SU-DHL-6 (cell line): ENCODE measurements at regions not wholly inside any gene's neighbourhood (a gene's known extent, or its start where the extent isn't known, plus 50 kb on each side); places are given as distances from the start of the nearest gene placed in this dataset.

Source experiments
- H2AFZ ChIP-seq: fragments of 200-600 bp; sonication (generic); 2 replicates; pipeline ENCODE4 v1.6.1; 2014; ENCODE audit warnings: low read depth, mild to moderate bottlenecking, moderate library complexity, mixed read lengths, antibody characterized with exemption, low read length; ENCODE audit not compliant: severe bottlenecking
- H3F3A ChIP-seq: fragments of 200-600 bp; shearing (Covaris generic); 2 replicates; pipeline ENCODE4 v1.6.0; 2016; ENCODE audit warnings: antibody characterized with exemption, mild to moderate bottlenecking; ENCODE audit not compliant: insufficient read depth
- H3K27ac ChIP-seq: fragments of 200-600 bp; sonication (generic); 2 replicates; pipeline ENCODE4 v1.5.1; 2016; ENCODE audit warnings: low read depth, mild to moderate bottlenecking, low read length, moderate library complexity, mixed read lengths
- H3K27me3 ChIP-seq: fragments of 200-600 bp; sonication (generic), shearing (Covaris generic); 2 replicates; pipeline ENCODE4 v1.6.0; 2014; ENCODE audit warnings: mild to moderate bottlenecking, low read length
- H3K36me3 ChIP-seq: fragments of 200-600 bp; sonication (generic); 2 replicates; pipeline ENCODE4 v1.6.1; 2014; ENCODE audit warnings: mild to moderate bottlenecking, low read length, mixed read lengths
- H3K4me2 ChIP-seq: fragments of 300-600, 200-600 bp; shearing (Covaris generic), sonication (generic); 2 replicates; pipeline ENCODE4 v1.6.0; 2014; ENCODE audit warnings: low read length, low read depth, mild to moderate bottlenecking; ENCODE audit not compliant: poor library complexity, severe bottlenecking
- H3K4me3 ChIP-seq: fragments of 200-600 bp; sonication (generic); 2 replicates; pipeline ENCODE4 v1.5.1; 2014; ENCODE audit warnings: antibody characterized with exemption, low read length, mild to moderate bottlenecking, mixed read lengths; ENCODE audit not compliant: insufficient read depth, poor library complexity, severe bottlenecking
- H3K79me2 ChIP-seq: fragments of 200-600 bp; sonication (generic); 2 replicates; pipeline ENCODE4 v1.6.1; 2014; ENCODE audit warnings: mild to moderate bottlenecking, low read length, moderate library complexity; ENCODE audit not compliant: insufficient read depth
- H3K9ac ChIP-seq: fragments of 200-600 bp; sonication (generic); 2 replicates; pipeline ENCODE4 v1.7.0; 2014; ENCODE audit warnings: mild to moderate bottlenecking, low read length
- H3K9me2 ChIP-seq: fragments of 200-600 bp; sonication (generic); replicated peaks from 2 replicates; pipeline ENCODE4 v1.6.1; 2014; ENCODE audit warnings: low read length; ENCODE audit not compliant: insufficient read depth
- H3K9me3 ChIP-seq: fragments of 200-600 bp; sonication (generic); 2 replicates; pipeline ENCODE4 v1.6.1; 2014; ENCODE audit warnings: low read length, mixed read lengths; ENCODE audit not compliant: insufficient read depth
- H4K20me1 ChIP-seq: fragments of 200-600 bp; sonication (generic); 2 replicates; pipeline ENCODE4 v1.6.1; 2014; ENCODE audit warnings: low read depth, mild to moderate bottlenecking, antibody characterized with exemption, low read length, moderate library complexity, mixed read lengths
- EZH2phosphoT487 ChIP-seq: fragments of 200-600 bp; sonication (generic), shearing (Covaris generic); conservative IDR thresholded peaks from 2 replicates; pipeline ENCODE4 v1.6.1; 2018; ENCODE audit warnings: mild to moderate bottlenecking, antibody characterized with exemption, low read length, moderate library complexity, mixed read lengths
- TF ChIP-seq, protein P1 (sequence below): fragments of 200-600 bp; sonication (generic); IDR thresholded peaks from one replicate; pipeline ENCODE4 v1.5.1; 2017; ENCODE audit warnings: antibody characterized with exemption, mild to moderate bottlenecking, low read length, moderate library complexity; ENCODE audit not compliant: insufficient read depth, poor library complexity, severe bottlenecking

DNA sequence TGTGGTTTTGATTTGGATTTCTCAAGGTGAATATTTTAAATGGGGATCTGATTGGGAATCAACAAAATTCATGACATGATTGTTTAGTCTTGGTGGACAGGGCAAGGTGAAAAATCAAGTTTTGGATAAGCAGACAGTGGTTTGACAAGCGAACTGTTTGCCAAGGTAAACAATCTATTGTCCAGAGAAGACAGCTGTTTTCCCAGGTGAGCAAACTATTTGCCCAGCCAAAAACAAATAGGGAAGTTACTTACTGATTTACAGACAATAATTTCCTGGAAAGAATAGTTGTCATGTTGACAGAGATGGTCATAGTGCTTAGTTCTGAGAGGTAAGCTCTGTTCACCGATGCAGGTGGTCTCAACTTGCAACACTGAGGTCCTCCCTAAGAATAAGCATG lies 94.0 kb upstream of the STEAP1B start:
- Histone ChIP-seq H3K27me3 (no peaks in the 10 kb centered on the region), H3K9me3 (no peaks in the 10 kb centered on the region), H2AFZ (no peak overlapping the region), H3K4me2 (no peak overlapping the region), H3K27ac (no peak overlapping the region), H3K36me3 (no peaks in the 10 kb centered on the region), H4K20me1 (no peaks in the 10 kb centered on the region), H3K9ac (no peak overlapping the region), H3K9me2 (no peaks in the 10 kb centered on the region), H3K79me2 (no peaks in the 10 kb centered on the region), H3K4me3 (no peak overlapping the region), H3F3A (no peaks in the 10 kb centered on the region)
- no peak for TF ChIP-seq EZH2phosphoT487
- TF ChIP-seq, protein P1, sequence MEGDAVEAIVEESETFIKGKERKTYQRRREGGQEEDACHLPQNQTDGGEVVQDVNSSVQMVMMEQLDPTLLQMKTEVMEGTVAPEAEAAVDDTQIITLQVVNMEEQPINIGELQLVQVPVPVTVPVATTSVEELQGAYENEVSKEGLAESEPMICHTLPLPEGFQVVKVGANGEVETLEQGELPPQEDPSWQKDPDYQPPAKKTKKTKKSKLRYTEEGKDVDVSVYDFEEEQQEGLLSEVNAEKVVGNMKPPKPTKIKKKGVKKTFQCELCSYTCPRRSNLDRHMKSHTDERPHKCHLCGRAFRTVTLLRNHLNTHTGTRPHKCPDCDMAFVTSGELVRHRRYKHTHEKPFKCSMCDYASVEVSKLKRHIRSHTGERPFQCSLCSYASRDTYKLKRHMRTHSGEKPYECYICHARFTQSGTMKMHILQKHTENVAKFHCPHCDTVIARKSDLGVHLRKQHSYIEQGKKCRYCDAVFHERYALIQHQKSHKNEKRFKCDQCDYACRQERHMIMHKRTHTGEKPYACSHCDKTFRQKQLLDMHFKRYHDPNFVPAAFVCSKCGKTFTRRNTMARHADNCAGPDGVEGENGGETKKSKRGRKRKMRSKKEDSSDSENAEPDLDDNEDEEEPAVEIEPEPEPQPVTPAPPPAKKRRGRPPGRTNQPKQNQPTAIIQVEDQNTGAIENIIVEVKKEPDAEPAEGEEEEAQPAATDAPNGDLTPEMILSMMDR, result no peak

DNA sequence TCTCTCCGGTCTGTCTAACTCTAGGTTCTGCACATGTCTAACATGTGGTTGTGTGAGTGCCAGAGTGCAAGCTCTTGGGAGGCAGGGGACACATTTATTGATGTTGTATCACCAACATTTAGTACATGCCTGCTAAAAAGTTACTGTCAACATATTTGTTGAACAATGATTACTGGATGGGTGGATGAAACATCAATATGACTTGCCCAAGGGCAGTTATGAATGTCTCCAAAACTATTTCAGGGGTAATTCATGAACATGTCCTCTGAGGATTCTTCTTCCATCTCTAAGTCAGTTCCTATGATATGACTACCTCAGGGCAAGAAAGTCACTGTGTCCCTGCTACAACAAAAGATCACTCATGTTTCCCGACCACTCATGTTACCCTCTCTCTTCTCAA lies 91.3 kb upstream of the STEAP1B start:
- Histone ChIP-seq H3K79me2 (no peaks in the 10 kb centered on the region), H3K27ac (no peak overlapping the region)
- TF ChIP-seq, protein P1, result no peak
- no peak for TF ChIP-seq EZH2phosphoT487

DNA sequence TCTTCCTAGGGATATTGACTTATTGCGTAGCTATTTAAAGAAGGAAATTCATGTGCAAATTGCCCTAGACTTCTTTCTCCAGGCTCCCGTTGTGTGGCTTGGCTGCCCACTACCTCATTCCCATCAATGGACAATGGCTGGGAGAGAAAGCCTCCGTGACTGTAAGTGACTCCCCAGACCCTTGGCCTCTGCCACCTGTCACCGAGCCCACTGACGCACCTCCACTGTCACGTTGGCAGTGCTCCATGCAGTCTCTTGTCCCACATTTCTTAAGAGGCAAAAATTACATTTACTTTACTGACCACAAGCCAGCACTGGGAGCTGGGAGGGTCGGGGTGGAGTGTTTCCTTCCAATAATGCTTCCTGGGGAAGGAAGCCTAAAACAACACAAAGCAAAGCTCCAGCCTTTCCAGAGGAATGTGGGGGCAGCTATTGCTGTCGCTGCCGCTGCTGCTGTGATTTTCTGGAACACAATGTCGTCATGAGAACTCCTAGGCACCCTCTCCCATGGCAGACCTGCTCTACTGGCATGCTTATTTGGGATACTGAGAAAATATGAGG lies 89.7 kb upstream of the STEAP1B start:
- Histone ChIP-seq H3K4me2 (no peak overlapping the region), H2AFZ (no peak overlapping the region), H3K36me3 (no peaks in the 10 kb centered on the region), H3F3A (no peaks in the 10 kb centered on the region), H4K20me1 (no peaks in the 10 kb centered on the region), H3K9ac (no peak overlapping the region), H3K9me2 (no peaks in the 10 kb centered on the region), H3K4me3 (no peak overlapping the region), H3K27me3 (no peaks in the 10 kb centered on the region), H3K27ac (no peak overlapping the region), H3K79me2 (no peaks in the 10 kb centered on the region), H3K9me3 (no peaks in the 10 kb centered on the region)
- TF ChIP-seq EZH2phosphoT487, result no peak
- TF ChIP-seq, protein P1, result no peak

More for the DNA sequence above, 91.3 kb upstream of the STEAP1B start:
- Histone ChIP-seq H3K27me3 (no peaks in the 10 kb centered on the region), H2AFZ (no peak overlapping the region), H4K20me1 (no peaks in the 10 kb centered on the region), H3K4me3 (no peak overlapping the region), H3F3A (no peaks in the 10 kb centered on the region), H3K9ac (no peak overlapping the region), H3K4me2 (no peak overlapping the region), H3K36me3 (no peaks in the 10 kb centered on the region), H3K9me2 (no peaks in the 10 kb centered on the region), H3K9me3 (no peaks in the 10 kb centered on the region)

DNA sequence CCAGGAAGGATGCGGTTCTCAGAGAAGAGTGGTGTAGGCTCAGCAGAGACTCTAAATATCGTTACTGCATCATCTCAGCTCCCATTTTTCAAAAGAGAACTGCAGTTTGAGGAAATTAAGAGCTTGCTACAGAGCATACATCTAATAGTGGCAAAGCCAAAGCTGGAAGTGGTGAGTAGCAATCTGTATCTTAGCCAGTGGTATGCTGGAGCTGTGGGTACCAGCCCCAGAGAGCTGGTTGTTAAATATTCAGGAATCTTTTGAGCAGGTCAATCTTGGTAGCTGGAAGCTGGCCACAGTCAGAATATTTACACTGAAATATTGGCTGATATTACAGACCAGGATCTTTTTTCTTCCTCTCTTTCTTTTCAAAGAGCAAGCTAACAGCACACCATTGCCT lies 88.4 kb upstream of the STEAP1B start:
- Histone ChIP-seq H4K20me1 (no peaks in the 10 kb centered on the region), H3K36me3 (no peaks in the 10 kb centered on the region), H3K9me2 (no peaks in the 10 kb centered on the region), H3K27ac (no peak overlapping the region), H3K4me2 (no peak overlapping the region), H3K27me3 (no peaks in the 10 kb centered on the region), H3K4me3 (no peak overlapping the region), H3K79me2 (no peaks in the 10 kb centered on the region), H2AFZ (no peak overlapping the region), H3K9me3 (no peaks in the 10 kb centered on the region), H3K9ac (no peak overlapping the region), H3F3A (no peaks in the 10 kb centered on the region)
- TF ChIP-seq, protein P1, result no peak
- TF ChIP-seq EZH2phosphoT487, result no peak
